Endothelial cell of umbilical vein (primary cell): ENCODE measurements at regions not wholly inside any gene's neighbourhood (a gene's known extent, or its start where the extent isn't known, plus 50 kb on each side); places are given as distances from the start of the nearest gene placed in this dataset.

ENCODE experiments used
- BruUV-seq: library from RNA; stranded (reverse); fragments of 400-500 nt; replicated peaks from 2 replicates; lab custom pipeline; 2021; lab: Mats Ljungman, UMichigan
- CTCF ChIA-PET: fragments of 300-600, 350-600 bp; sonication (Branson Sonifier 250); formaldehyde crosslinking; loops from one replicate; lab custom pipeline; 2021; ENCODE audit warnings: antibody characterized with exemption, inconsistent platforms; lab: Charles Lee
- POLR2A ChIA-PET: fragments of 300-600, 350-600 bp; sonication (Branson Sonifier 250); formaldehyde crosslinking; loops from one replicate; lab custom pipeline; 2021; ENCODE audit warnings: antibody characterized with exemption, inconsistent platforms; lab: Charles Lee
- DNase-seq: peaks from one replicate; pipeline ENCODE4 v3.0.0-alpha.2; 2011; ENCODE audit warnings: low read depth, low spot score
- FAIRE-seq: peaks from 2 replicates; lab custom pipeline; 2011; peaks lifted over from hg19 to GRCh38; lab: Jason Lieb, UNC
- H2AFZ ChIP-seq: 2 replicates; pipeline ENCODE4 v1.6.0; 2012; ENCODE audit warnings: low read depth, low read length, control low read depth, inconsistent platforms
- H3K27ac ChIP-seq: 2 replicates; pipeline ENCODE4 v1.5.1; 2011; ENCODE audit warnings: low read depth, mild to moderate bottlenecking, control low read depth, low read length, moderate library complexity; ENCODE audit not compliant: insufficient read depth
- H3K27me3 ChIP-seq, 2 experiments: 2 replicates each; pipeline versions ENCODE4 v1.6.0 to v1.6.1; 2011; ENCODE audit warnings: low read length in 2 of 2, mixed read lengths in 1 of 2; ENCODE audit not compliant: control insufficient read depth in 2 of 2, insufficient read depth in 2 of 2
- H3K36me3 ChIP-seq, 2 experiments: 2 replicates in 1 of 2; 3 replicates in 1 of 2; pipeline ENCODE4 v1.5.1; 2011; ENCODE audit warnings: low read length in 2 of 2, mild to moderate bottlenecking in 1 of 2, moderate library complexity in 1 of 2; ENCODE audit not compliant: control insufficient read depth in 2 of 2, insufficient read depth in 2 of 2; ENCODE audit errors: extremely low read depth in 1 of 2
- H3K4me1 ChIP-seq: 3 replicates; pipeline ENCODE4 v1.5.1; 2011; ENCODE audit warnings: mild to moderate bottlenecking, low read length; ENCODE audit not compliant: control insufficient read depth, insufficient read depth; ENCODE audit errors: extremely low read depth
- H3K4me2 ChIP-seq: 2 replicates; pipeline ENCODE4 v1.6.1; 2011; ENCODE audit warnings: low read length, control low read depth, mixed read lengths; ENCODE audit not compliant: insufficient read depth
- H3K4me3 ChIP-seq, 3 experiments: fragments of 200-600 bp in 1 of 3; sonication (generic), shearing (Covaris generic) in 1 of 3; replicated peaks in 1 of 3; 2 replicates each; pipeline ENCODE4 v1.5.1; 2011 to 2016; ENCODE audit warnings: control low read depth in 3 of 3, low read length in 3 of 3, mild to moderate bottlenecking in 2 of 3, inconsistent platforms in 1 of 3, low read depth in 1 of 3, moderate library complexity in 1 of 3; ENCODE audit not compliant: insufficient read depth in 1 of 3
- H3K79me2 ChIP-seq: 2 replicates; pipeline ENCODE4 v1.6.0; 2012; ENCODE audit warnings: low read length, inconsistent platforms; ENCODE audit not compliant: control insufficient read depth, insufficient read depth
- H3K9ac ChIP-seq: replicated peaks from 2 replicates; pipeline ENCODE3; 2011; ENCODE audit warnings: low read length, control low read depth; ENCODE audit not compliant: insufficient read depth; ENCODE audit errors: extremely low read depth
- H3K9me1 ChIP-seq: replicated peaks from 3 replicates; pipeline ENCODE4 v1.6.0; 2011; ENCODE audit warnings: mild to moderate bottlenecking, low read length; ENCODE audit not compliant: control insufficient read depth, insufficient read depth; ENCODE audit errors: extremely low read depth
- H3K9me3 ChIP-seq: replicated peaks from 2 replicates; pipeline ENCODE4 v1.5.1; 2012; ENCODE audit warnings: low read length, inconsistent platforms; ENCODE audit not compliant: control insufficient read depth, insufficient read depth
- H4K20me1 ChIP-seq: replicated peaks from 2 replicates; pipeline ENCODE3; 2011; ENCODE audit warnings: mild to moderate bottlenecking, low read length; ENCODE audit not compliant: control insufficient read depth, insufficient read depth; ENCODE audit errors: extremely low read depth
- CTCF ChIP-seq, 2 donors: IDR thresholded peaks; 1 replicate in 1 of 2; 2 replicates in 1 of 2; pipeline ENCODE4 v1.5.1; 2011; ENCODE audit warnings: low read length in 2 of 2, mild to moderate bottlenecking in 2 of 2, moderate library complexity in 2 of 2, control low read depth in 1 of 2, inconsistent platforms in 1 of 2, low read depth in 1 of 2; ENCODE audit not compliant: insufficient read depth in 1 of 2; ENCODE audit errors: extremely low read depth in 1 of 2
- EZH2 ChIP-seq: IDR thresholded peaks from 2 replicates; pipeline ENCODE4 v1.6.1; 2012; ENCODE audit warnings: borderline replicate concordance, low read depth, mild to moderate bottlenecking, moderate library complexity, low read length, inconsistent platforms; ENCODE audit not compliant: severe bottlenecking
- FOS ChIP-seq: IDR thresholded peaks from 2 replicates; pipeline ENCODE4 v1.6.1; 2011; ENCODE audit warnings: mild to moderate bottlenecking, low read length, moderate library complexity, borderline replicate concordance; ENCODE audit not compliant: insufficient read depth
- GATA2 ChIP-seq: IDR thresholded peaks from 2 replicates; pipeline ENCODE4 v1.7.0; 2011; ENCODE audit warnings: low read depth, mild to moderate bottlenecking, moderate library complexity, mixed read lengths, low read length; ENCODE audit not compliant: insufficient read length, insufficient read depth
- JUN ChIP-seq: IDR thresholded peaks from 2 replicates; pipeline ENCODE4 v1.6.1; 2011; ENCODE audit warnings: borderline replicate concordance, low read depth; ENCODE audit not compliant: insufficient read length, insufficient read depth
- MAX ChIP-seq: IDR thresholded peaks from 2 replicates; pipeline ENCODE4 v1.6.1; 2011; ENCODE audit not compliant: insufficient read depth, insufficient read length
- MYC ChIP-seq: IDR thresholded peaks from one replicate; pipeline ENCODE4 v1.6.1; 2011; ENCODE audit warnings: mild to moderate bottlenecking, low read depth, low read length
- POLR2A ChIP-seq: IDR thresholded peaks from 2 replicates; pipeline ENCODE4 v1.6.1; 2012; ENCODE audit warnings: low read depth, mild to moderate bottlenecking, control low read depth, low read length
- POLR2AphosphoS5 ChIP-seq: IDR thresholded peaks from 2 replicates; pipeline ENCODE4 v1.6.1; 2012; ENCODE audit warnings: low read depth, mild to moderate bottlenecking, control low read depth, low read length, moderate library complexity; ENCODE audit not compliant: insufficient read depth
- dilution Hi-C: fragments of 300-500 bp; cut with MboI; formaldehyde crosslinking; loops from one replicate; pipeline ENCODE4 v1.15.0; 2019; ENCODE audit warnings: low sequenced_read_pairs; ENCODE audit not compliant: extremely low pct_ligation_motif_present
- intact Hi-C: fragments of 100-400 bp; cut with micrococcal nuclease; formaldehyde crosslinking; loops from one replicate; pipeline ENCODE4 v1.10.0; 2022

DNA sequence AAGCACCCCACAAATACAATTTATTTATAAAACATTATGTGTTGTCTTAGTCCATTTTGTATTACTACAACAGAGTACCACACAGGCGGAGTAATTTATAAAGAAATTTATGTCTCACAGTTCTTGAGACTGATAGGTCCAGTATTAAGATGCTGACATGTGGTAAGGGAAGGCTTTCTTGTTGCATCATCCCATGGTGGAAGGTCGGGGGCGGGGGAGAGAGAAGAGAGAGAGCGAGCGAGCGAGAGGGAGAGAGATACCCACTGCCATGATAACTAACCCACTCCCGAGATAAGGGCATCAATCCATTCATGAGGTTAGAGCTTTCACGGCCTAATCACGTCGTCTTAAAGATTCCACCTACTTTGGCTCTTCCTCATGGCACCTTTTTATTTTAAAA, 117.8 kb downstream of the KCNJ12 start:
- no peaks in the 10 kb centered on the region for H3K79me2 ChIP-seq
- ChIA-PET POLR2A (no interaction called here), CTCF (interaction anchor here (1.5 kb wide), 2 partner anchors 17 to 37 kb away, joined by 4 to 5 read pairs; no protein-coding TSS in a partner anchor)
- H3K4me1 ChIP-seq, result no peaks in the 10 kb centered on the region
- peaks cover 0 to 2% of the 10 kb centered on the region in 2 experiments for H3K27me3 ChIP-seq
- no peaks in the 10 kb centered on the region for H4K20me1 ChIP-seq
- no peak overlapping the region for H3K9ac ChIP-seq
- no peak for DNase-seq
- H3K36me3 ChIP-seq, result no peaks in the 10 kb centered on the region
- no peak overlapping the region for H3K4me3 ChIP-seq
- no peaks in the 10 kb centered on the region for H3K9me1 ChIP-seq
- TF ChIP-seq POLR2A (no peak), MYC (no peak), GATA2 (no peak), POLR2AphosphoS5 (no peak), FOS (no peak), EZH2 (no peak)
- H2AFZ ChIP-seq, result no peak overlapping the region
- H3K9me3 ChIP-seq, result no peaks in the 10 kb centered on the region
- H3K27ac ChIP-seq, result no peak overlapping the region
- intact Hi-C loops (no loop called here), dilution Hi-C loops (no loop called here)
- FAIRE-seq, result no peak
- no peak overlapping the region for H3K4me2 ChIP-seq
- no TSS peak for BruUV-seq

DNA sequence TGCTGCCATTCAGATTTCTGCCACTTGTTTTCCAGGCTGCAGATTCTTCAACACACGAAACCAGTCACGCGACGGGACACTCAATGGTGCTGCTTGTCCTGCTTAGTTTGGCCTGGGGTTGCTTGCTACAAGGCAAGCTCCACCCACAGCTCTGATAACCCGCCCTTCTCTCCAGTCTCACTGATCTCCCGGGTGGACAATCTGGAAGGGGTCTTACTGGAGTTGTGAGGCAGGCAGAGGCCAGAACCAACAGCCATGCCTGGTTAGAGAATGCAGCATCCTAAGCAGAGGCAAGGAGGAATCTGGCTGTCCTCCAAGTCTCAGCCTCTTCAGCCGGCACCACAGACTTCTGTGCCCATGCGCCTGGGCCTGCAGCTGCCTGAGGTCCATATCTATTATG, 119.1 kb downstream of the KCNJ12 start:
- no peak overlapping the region for H3K4me2 ChIP-seq
- no TSS peak for BruUV-seq
- peaks cover 2% of the 10 kb centered on the region in 2 experiments for H3K27me3 ChIP-seq
- intact Hi-C loops, result no loop called here
- H3K9me3 ChIP-seq, result no peaks in the 10 kb centered on the region
- ChIA-PET CTCF (interaction anchor here (1.2 to 1.5 kb wide), 2 partner anchors 16 to 39 kb away, joined by 4 to 5 read pairs; no protein-coding TSS in a partner anchor), POLR2A (no interaction called here)
- dilution Hi-C loops, result no loop called here
- H3K9me1 ChIP-seq, result no peaks in the 10 kb centered on the region
- FAIRE-seq (no peak), DNase-seq (no peak)
- no peak for TF ChIP-seq JUN
- no peak for TF ChIP-seq CTCF (IDR thresholded peaks at IDR 0.05; ENCODE audit: extremely low read depth in 1 of 2, insufficient read depth in 1 of 2, low read depth in 1 of 2, low read length in 2 of 2)
- no peak for TF ChIP-seq EZH2
- TF ChIP-seq POLR2AphosphoS5, result no peak
- TF ChIP-seq GATA2, result no peak
- TF ChIP-seq MYC, result no peak
- no peak for TF ChIP-seq POLR2A
- no peak for TF ChIP-seq MAX
- TF ChIP-seq FOS, result no peak
- H3K4me1 ChIP-seq, result no peaks in the 10 kb centered on the region
- no peak overlapping the region for H3K27ac ChIP-seq
- H3K9ac ChIP-seq, result no peak overlapping the region
- H3K4me3 ChIP-seq, result no peak overlapping the region
- no peaks in the 10 kb centered on the region for H3K36me3 ChIP-seq
- H4K20me1 ChIP-seq, result no peaks in the 10 kb centered on the region
- H3K79me2 ChIP-seq, result no peaks in the 10 kb centered on the region
- H2AFZ ChIP-seq, result no peak overlapping the region
